ENCODE measurements at regions not wholly inside any gene's neighbourhood (a gene's known extent, or its start where the extent isn't known, plus 50 kb on each side); places are given as distances from the start of the nearest gene placed in this dataset.

DNA sequence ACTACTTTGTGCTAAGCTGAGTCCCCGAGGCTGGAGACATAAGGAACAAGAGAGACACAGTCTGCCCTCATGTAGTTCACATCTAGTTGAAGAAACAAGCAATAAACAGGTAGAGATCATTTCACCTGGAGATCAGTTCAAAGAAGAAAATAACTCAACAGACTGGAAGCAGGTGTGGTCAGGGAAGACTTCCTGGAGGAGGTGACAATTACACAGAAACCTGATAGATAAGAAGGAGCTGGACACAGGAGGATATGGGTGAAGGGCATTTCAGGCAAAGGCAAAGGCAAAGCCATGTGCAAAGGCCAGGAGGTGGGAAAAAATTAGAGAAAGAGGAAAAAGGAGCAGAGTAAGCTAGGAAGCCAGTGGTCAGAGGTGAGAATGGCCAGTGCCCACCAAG lies 115.6 kb downstream of the MN1 start:
- H3K36me3 Mint-ChIP-seq (ENCODE audit: low read depth, unreplicated experiment): no peaks in the 10 kb centered on the region
- H3K4me1 Mint-ChIP-seq (ENCODE audit: low read depth, unreplicated experiment): peaks cover 10% of the 10 kb centered on the region
- Histone ChIP-seq H3K27me3 (ENCODE audit: insufficient read depth, low read length) (no peaks in the 10 kb centered on the region), H2AFZ (ENCODE audit: low read depth, low read length) (no peak overlapping the region), H3K36me3 (ENCODE audit: insufficient read depth, low read length) (no peaks in the 10 kb centered on the region), H4K20me1 (ENCODE audit: insufficient read depth, low read length) (no peaks in the 10 kb centered on the region), H3K4me2 (ENCODE audit: low read length) (peak overlapping the region; percentile 24), H3K9me3 (ENCODE audit: insufficient read depth, low read depth, low read length) (no peaks in the 10 kb centered on the region), H3K27ac (ENCODE audit: low read depth, low read length) (peak overlapping the region; percentile 41), H3K4me3 (ENCODE audit: insufficient read depth, low read depth, low read length) (no peak overlapping the region), H3K4me1 (ENCODE audit: insufficient read depth, low read length) (peaks cover 12% of the 10 kb centered on the region), H3K79me2 (ENCODE audit: insufficient read depth, low read length) (no peaks in the 10 kb centered on the region), H3K9ac (ENCODE audit: low read length) (peak overlapping the region; percentile 21)
- FAIRE-seq: no peak
- peaks cover 10% of the 10 kb centered on the region for H3K9me3 Mint-ChIP-seq (ENCODE audit: unreplicated experiment)
- no peak for DNase-seq (ENCODE audit: low read depth)
- H3K27ac Mint-ChIP-seq (ENCODE audit: unreplicated experiment): peak overlapping the region; percentile 1
- peaks cover 9% of the 10 kb centered on the region for H3K27me3 Mint-ChIP-seq (ENCODE audit: low read depth, unreplicated experiment)
- TF ChIP-seq, protein P1, sequence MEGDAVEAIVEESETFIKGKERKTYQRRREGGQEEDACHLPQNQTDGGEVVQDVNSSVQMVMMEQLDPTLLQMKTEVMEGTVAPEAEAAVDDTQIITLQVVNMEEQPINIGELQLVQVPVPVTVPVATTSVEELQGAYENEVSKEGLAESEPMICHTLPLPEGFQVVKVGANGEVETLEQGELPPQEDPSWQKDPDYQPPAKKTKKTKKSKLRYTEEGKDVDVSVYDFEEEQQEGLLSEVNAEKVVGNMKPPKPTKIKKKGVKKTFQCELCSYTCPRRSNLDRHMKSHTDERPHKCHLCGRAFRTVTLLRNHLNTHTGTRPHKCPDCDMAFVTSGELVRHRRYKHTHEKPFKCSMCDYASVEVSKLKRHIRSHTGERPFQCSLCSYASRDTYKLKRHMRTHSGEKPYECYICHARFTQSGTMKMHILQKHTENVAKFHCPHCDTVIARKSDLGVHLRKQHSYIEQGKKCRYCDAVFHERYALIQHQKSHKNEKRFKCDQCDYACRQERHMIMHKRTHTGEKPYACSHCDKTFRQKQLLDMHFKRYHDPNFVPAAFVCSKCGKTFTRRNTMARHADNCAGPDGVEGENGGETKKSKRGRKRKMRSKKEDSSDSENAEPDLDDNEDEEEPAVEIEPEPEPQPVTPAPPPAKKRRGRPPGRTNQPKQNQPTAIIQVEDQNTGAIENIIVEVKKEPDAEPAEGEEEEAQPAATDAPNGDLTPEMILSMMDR (IDR thresholded peaks at IDR 0.05; ENCODE audit: insufficient read depth, low read depth, low read length): no peak
- TF ChIP-seq EZH2 (IDR thresholded peaks at IDR 0.05; ENCODE audit: insufficient read depth, low read length): no peak
- H3K4me3 Mint-ChIP-seq (ENCODE audit: unreplicated experiment): no peak overlapping the region

DNA sequence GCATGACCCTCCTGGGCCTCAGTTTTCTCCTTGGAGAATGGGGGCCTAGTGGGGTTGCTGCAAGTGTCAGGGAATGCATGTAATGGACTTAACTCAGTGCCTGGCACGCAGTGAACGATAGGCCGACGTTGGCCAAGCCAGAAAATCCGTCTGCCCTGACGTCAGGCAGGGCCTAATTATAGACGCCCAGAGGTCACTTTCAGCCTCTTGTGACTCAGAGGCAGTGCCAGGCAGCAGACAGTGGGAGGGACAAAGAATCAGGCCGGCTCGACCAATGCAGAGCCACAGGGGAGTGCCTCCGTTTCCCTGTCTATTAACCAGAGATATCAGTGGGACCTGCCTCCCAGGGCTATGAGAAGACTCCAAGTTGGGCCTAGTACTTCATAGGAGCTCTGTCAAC lies 115.0 kb downstream of the MN1 start:
- H3K9me3 ChIP-seq (ENCODE audit: insufficient read depth, low read depth, low read length): no peaks in the 10 kb centered on the region
- no peaks in the 10 kb centered on the region for H3K36me3 ChIP-seq (ENCODE audit: insufficient read depth, low read length)
- FAIRE-seq: peak; percentile 84
- TF ChIP-seq, protein P1 (IDR thresholded peaks at IDR 0.05; ENCODE audit: insufficient read depth, low read depth, low read length): no peak
- TF ChIP-seq EZH2 (IDR thresholded peaks at IDR 0.05; ENCODE audit: insufficient read depth, low read length): no peak
- H2AFZ ChIP-seq (ENCODE audit: low read depth, low read length): peak overlapping the region; percentile 39
- peak overlapping the region; percentile 24 for H3K4me2 ChIP-seq (ENCODE audit: low read length)
- H3K79me2 ChIP-seq (ENCODE audit: insufficient read depth, low read length): no peaks in the 10 kb centered on the region
- no peaks in the 10 kb centered on the region for H3K27me3 ChIP-seq (ENCODE audit: insufficient read depth, low read length)
- H3K4me1 ChIP-seq (ENCODE audit: insufficient read depth, low read length): peaks cover 12% of the 10 kb centered on the region
- no peak overlapping the region for H3K4me3 Mint-ChIP-seq (ENCODE audit: unreplicated experiment)
- peak overlapping the region; percentile 69 for H3K27ac Mint-ChIP-seq (ENCODE audit: unreplicated experiment)
- no peak overlapping the region for H3K4me3 ChIP-seq (ENCODE audit: insufficient read depth, low read depth, low read length)
- H3K27ac ChIP-seq (ENCODE audit: low read depth, low read length): peak overlapping the region; percentile 41
- no peaks in the 10 kb centered on the region for H4K20me1 ChIP-seq (ENCODE audit: insufficient read depth, low read length)
- H3K9ac ChIP-seq (ENCODE audit: low read length): peak overlapping the region; percentile 21
- H3K27me3 Mint-ChIP-seq (ENCODE audit: low read depth, unreplicated experiment): peaks cover 6% of the 10 kb centered on the region
- no peaks in the 10 kb centered on the region for H3K36me3 Mint-ChIP-seq (ENCODE audit: low read depth, unreplicated experiment)
- peaks cover 10% of the 10 kb centered on the region for H3K4me1 Mint-ChIP-seq (ENCODE audit: low read depth, unreplicated experiment)
- H3K9me3 Mint-ChIP-seq (ENCODE audit: unreplicated experiment): peaks cover 10% of the 10 kb centered on the region
- DNase-seq (ENCODE audit: low read depth): peak; percentile 93

- FAIRE-seq: no peak
- H3K27me3 Mint-ChIP-seq (ENCODE audit: low read depth, unreplicated experiment): peaks cover 1% of the 10 kb centered on the region
- peaks cover 10% of the 10 kb centered on the region for H3K9me3 Mint-ChIP-seq (ENCODE audit: unreplicated experiment)
- no peak for DNase-seq (ENCODE audit: low read depth)
- H3K27ac Mint-ChIP-seq (ENCODE audit: unreplicated experiment): no peak overlapping the region
- no peak overlapping the region for H3K4me2 ChIP-seq (ENCODE audit: low read length)
- no peak overlapping the region for H2AFZ ChIP-seq (ENCODE audit: low read depth, low read length)
- no peaks in the 10 kb centered on the region for H3K36me3 ChIP-seq (ENCODE audit: insufficient read depth, low read length)
- H3K27ac ChIP-seq (ENCODE audit: low read depth, low read length): no peak overlapping the region
- peaks cover 12% of the 10 kb centered on the region for H3K4me1 ChIP-seq (ENCODE audit: insufficient read depth, low read length)
- no peak overlapping the region for H3K4me3 ChIP-seq (ENCODE audit: insufficient read depth, low read depth, low read length)
- H3K4me1 Mint-ChIP-seq (ENCODE audit: low read depth, unreplicated experiment): peaks cover 17% of the 10 kb centered on the region
- H3K4me3 Mint-ChIP-seq (ENCODE audit: unreplicated experiment): no peak overlapping the region
- H3K9ac ChIP-seq (ENCODE audit: low read length): no peak overlapping the region
- TF ChIP-seq, protein P1 (IDR thresholded peaks at IDR 0.05; ENCODE audit: insufficient read depth, low read depth, low read length): no peak
- no peak for TF ChIP-seq EZH2 (IDR thresholded peaks at IDR 0.05; ENCODE audit: insufficient read depth, low read length)
- no peaks in the 10 kb centered on the region for H3K9me3 ChIP-seq (ENCODE audit: insufficient read depth, low read depth, low read length)
- no peaks in the 10 kb centered on the region for H3K79me2 ChIP-seq (ENCODE audit: insufficient read depth, low read length)
- H4K20me1 ChIP-seq (ENCODE audit: insufficient read depth, low read length): no peaks in the 10 kb centered on the region
- no peaks in the 10 kb centered on the region for H3K27me3 ChIP-seq (ENCODE audit: insufficient read depth, low read length)
- H3K36me3 Mint-ChIP-seq (ENCODE audit: low read depth, unreplicated experiment): no peaks in the 10 kb centered on the region
Observed at GRCh38 chr22:27687984-27688545, 113.5 kb downstream of the MN1 start.

Measured in astrocyte (in vitro differentiated cells and primary cell).